OCI-LY7 (cell line): ENCODE measurements at regions not wholly inside any gene's neighbourhood (a gene's known extent, or its start where the extent isn't known, plus 50 kb on each side); places are given as distances from the start of the nearest gene placed in this dataset.

Experiments
- CTCF ChIP-seq: fragments of 200-600 bp; sonication (generic); conservative IDR thresholded peaks from 2 replicates; pipeline ENCODE4 v1.5.1; 2014; ENCODE audit warnings: mild to moderate bottlenecking, antibody characterized with exemption, low read length, moderate library complexity, mixed read lengths
- EZH2phosphoT487 ChIP-seq: fragments of 200-600 bp; sonication (generic); IDR thresholded peaks from 2 replicates; pipeline ENCODE4 v1.6.1; 2018; ENCODE audit warnings: low read depth, borderline replicate concordance, mild to moderate bottlenecking, mixed run types, antibody characterized with exemption, low read length, moderate library complexity, mixed read lengths

- no peak for TF ChIP-seq CTCF
- no peak for TF ChIP-seq EZH2phosphoT487
Observed at GRCh38 chr12:114846771-114847170, 162.8 kb upstream of the TBX3 start.
